HCT116 (cell line): ENCODE measurements at regions not wholly inside any gene's neighbourhood (a gene's known extent, or its start where the extent isn't known, plus 50 kb on each side); places are given as distances from the start of the nearest gene placed in this dataset.

Experiments used
- ATAC-seq: fragments of 200-7000 bp; cut with Tn5 transposase; 2 replicates; pipeline ENCODE4 v1.9.1; 2020; ENCODE audit warnings: mild to moderate bottlenecking, moderate library complexity
- BruUV-seq: library from RNA; stranded (reverse); fragments of 400-500 nt; replicated peaks from 2 replicates; lab custom pipeline; 2021; lab: Mats Ljungman, UMichigan
- CTCF ChIA-PET: fragments of 300-600 bp; sonication (Branson Sonifier 250); formaldehyde crosslinking; loops from one replicate; lab custom pipeline; 2021; ENCODE audit warnings: antibody characterized with exemption; lab: Charles Lee
- POLR2A ChIA-PET: fragments of 300-600, 350-600 bp; sonication (Branson Sonifier 250); formaldehyde crosslinking; loops from one replicate; lab custom pipeline; 2021; ENCODE audit warnings: antibody characterized with exemption; lab: Charles Lee
- RAD21 ChIA-PET, 2 experiments: fragments of 300-600 bp; sonication (Branson Sonifier 250); formaldehyde crosslinking; loops; one replicate each; lab custom pipeline; 2023; ENCODE audit warnings: low total read pairs in 2 of 2; ENCODE audit not compliant: uncharacterized antibody in 2 of 2, unreplicated experiment in 2 of 2, low non-redundant PET in 1 of 2; lab: Charles Lee
- DNase-seq: peaks from one replicate; pipeline ENCODE4 v3.0.0-alpha.2; 2010; ENCODE audit warnings: low read depth, low spot score
- H2AFZ ChIP-seq: fragments of 200-600 bp; shearing (Covaris generic), sonication (generic); 2 replicates; pipeline ENCODE4 v1.6.1; 2017; ENCODE audit warnings: low read depth, mixed run types, mixed read lengths, antibody characterized with exemption, low read length; ENCODE audit not compliant: poor library complexity, severe bottlenecking
- H3K27ac ChIP-seq: 2 replicates; pipeline ENCODE4 v1.5.1; 2012; ENCODE audit warnings: low read depth, low read length
- H3K27me3 ChIP-seq: fragments of 200-600 bp; sonication (generic); 2 replicates; pipeline ENCODE4 v1.6.1; 2016; ENCODE audit warnings: mixed run types, low read length, mixed read lengths; ENCODE audit not compliant: insufficient read depth
- H3K36me3 ChIP-seq, 2 experiments: fragments of 200-500 bp in 1 of 2; fragments of 200-600 bp in 1 of 2; sonication (Bioruptor generic) in 1 of 2; sonication (generic) in 1 of 2; 2 replicates each; pipeline versions ENCODE4 v1.5.1 to v1.6.1; 2014 to 2016; ENCODE audit warnings: low read length in 2 of 2, inconsistent platforms in 1 of 2, mixed read lengths in 1 of 2, mixed run types in 1 of 2; ENCODE audit not compliant: insufficient read depth in 2 of 2, control insufficient read depth in 1 of 2
- H3K4me1 ChIP-seq, 2 experiments: fragments of 200-600 bp in 1 of 2; sonication (generic) in 1 of 2; 2 replicates each; pipeline versions ENCODE4 v1.5.1 to v1.6.1; 2012 to 2017; ENCODE audit warnings: low read length in 2 of 2, inconsistent platforms in 1 of 2, mild to moderate bottlenecking in 1 of 2, mixed read lengths in 1 of 2, mixed run types in 1 of 2, moderate library complexity in 1 of 2; ENCODE audit not compliant: insufficient read depth in 2 of 2, control insufficient read depth in 1 of 2
- H3K4me2 ChIP-seq: fragments of 200-600 bp; sonication (generic); 2 replicates; pipeline ENCODE4 v1.6.1; 2017; ENCODE audit warnings: mixed run types, low read length, mixed read lengths
- H3K4me3 ChIP-seq, 2 experiments: fragments of 200-600 bp in 1 of 2; sonication (generic) in 1 of 2; replicated peaks in 1 of 2; 2 replicates each; pipeline ENCODE4 v1.5.1; 2011 to 2016; ENCODE audit warnings: low read length in 2 of 2, control low read depth in 1 of 2, low read depth in 1 of 2, mild to moderate bottlenecking in 1 of 2, mixed read lengths in 1 of 2, mixed run types in 1 of 2
- H3K79me2 ChIP-seq: fragments of 200-600 bp; sonication (generic); 2 replicates; pipeline ENCODE4 v1.6.1; 2017; ENCODE audit warnings: mild to moderate bottlenecking, mixed run types, low read length, moderate library complexity, mixed read lengths; ENCODE audit not compliant: insufficient read depth
- H3K9ac ChIP-seq: fragments of 200-600 bp; sonication (generic); 2 replicates; pipeline ENCODE4 v1.6.1; 2016; ENCODE audit warnings: low read length, mixed read lengths
- H3K9me2 ChIP-seq: fragments of 200-600 bp; sonication (generic), shearing (Covaris generic); 2 replicates; pipeline ENCODE4 v1.6.1; 2017; ENCODE audit warnings: mixed run types, mild to moderate bottlenecking, moderate library complexity; ENCODE audit not compliant: insufficient read depth
- H3K9me3 ChIP-seq, 2 experiments: fragments of 200-500 bp in 1 of 2; fragments of 200-600 bp in 1 of 2; sonication (Bioruptor generic) in 1 of 2; sonication (generic) in 1 of 2; 2 replicates each; pipeline ENCODE4 v1.6.1; 2014 to 2017; ENCODE audit warnings: low read length in 2 of 2, mixed read lengths in 2 of 2, inconsistent platforms in 1 of 2, low read depth in 1 of 2, mild to moderate bottlenecking in 1 of 2, mixed run types in 1 of 2, moderate library complexity in 1 of 2; ENCODE audit not compliant: control insufficient read depth in 1 of 2, insufficient read depth in 1 of 2
- H4K20me1 ChIP-seq: fragments of 200-600 bp; sonication (generic), shearing (Covaris generic); 2 replicates; pipeline ENCODE4 v1.6.1; 2017; ENCODE audit warnings: mixed run types, mild to moderate bottlenecking, moderate library complexity; ENCODE audit not compliant: insufficient read depth
- CBX3 ChIP-seq: IDR thresholded peaks from 2 replicates; pipeline ENCODE4 v1.6.1; 2012; ENCODE audit warnings: low read depth
- CTCF ChIP-seq, 3 experiments: fragments of 200-600 bp in 1 of 3; sonication (generic) in 1 of 3; IDR thresholded peaks in 2 of 3; conservative IDR thresholded peaks in 1 of 3; 2 replicates each; pipeline ENCODE4 v1.5.1; 2012 to 2017; ENCODE audit warnings: low read depth in 2 of 3, low read length in 2 of 3, antibody characterized with exemption in 1 of 3, borderline replicate concordance in 1 of 3, control low read depth in 1 of 3, mild to moderate bottlenecking in 1 of 3, mixed read lengths in 1 of 3, mixed run types in 1 of 3, moderate library complexity in 1 of 3; ENCODE audit not compliant: insufficient read depth in 1 of 3
- EGR1 ChIP-seq: IDR thresholded peaks from 2 replicates; pipeline ENCODE4 v1.6.1; 2012; ENCODE audit warnings: low read depth
- EZH2phosphoT487 ChIP-seq: fragments of 200-600 bp; IDR thresholded peaks from 2 replicates; pipeline ENCODE4 v1.6.1; 2018; ENCODE audit warnings: antibody characterized with exemption, borderline replicate concordance
- MAX ChIP-seq: IDR thresholded peaks from 2 replicates; pipeline ENCODE4 v1.6.1; 2012
- RAD21 ChIP-seq: IDR thresholded peaks from 2 replicates; pipeline ENCODE4 v1.6.1; 2012; ENCODE audit warnings: low read depth, mild to moderate bottlenecking
- REST ChIP-seq: IDR thresholded peaks from 2 replicates; pipeline ENCODE4 v1.6.1; 2012; ENCODE audit warnings: low read depth
- SP1 ChIP-seq: IDR thresholded peaks from 2 replicates; pipeline ENCODE4 v1.6.1; 2012; ENCODE audit warnings: low read depth
- YY1 ChIP-seq: IDR thresholded peaks from 2 replicates; pipeline ENCODE4 v1.6.1; 2011; ENCODE audit warnings: low read length, low read depth, moderate library complexity, mild to moderate bottlenecking; ENCODE audit not compliant: insufficient replicate concordance; ENCODE audit errors: extremely low read depth
- intact Hi-C: fragments of 100-400 bp; cut with micrococcal nuclease; formaldehyde crosslinking; loops from 2 replicates; pipeline ENCODE4 v1.10.0; 2022

- RAD21 ChIA-PET: no interaction called here
- intact Hi-C loops: no loop called here
- H3K27me3 ChIP-seq: no peaks in the 10 kb centered on the region
- BruUV-seq: no TSS peak
- H3K79me2 ChIP-seq: no peaks in the 10 kb centered on the region
- H3K9ac ChIP-seq: no peak overlapping the region
- no peaks in the 10 kb centered on the region for H3K4me1 ChIP-seq
- DNase-seq: no peak
- no peak overlapping the region for H3K4me3 ChIP-seq
- H3K36me3 ChIP-seq: no peaks in the 10 kb centered on the region
- ATAC-seq: no peak
- no peaks in the 10 kb centered on the region for H3K9me2 ChIP-seq
- CTCF ChIA-PET: no interaction called here
- no peaks in the 10 kb centered on the region for H4K20me1 ChIP-seq
- no peak overlapping the region for H2AFZ ChIP-seq
- POLR2A ChIA-PET: no interaction called here
- H3K4me2 ChIP-seq: no peak overlapping the region
- TF ChIP-seq CTCF (IDR thresholded peaks at IDR 0.05 in 2 of 3, conservative IDR thresholded peaks at IDR 0.05 in 1 of 3; ENCODE audit: borderline replicate concordance in 1 of 3, insufficient read depth in 1 of 3, low read depth in 2 of 3, low read length in 2 of 3): no peak
- TF ChIP-seq RAD21: no peak
- no peak for TF ChIP-seq YY1
- TF ChIP-seq CBX3: no peak
- TF ChIP-seq MAX: no peak
- TF ChIP-seq REST: no peak
- no peak for TF ChIP-seq EGR1
- no peak for TF ChIP-seq EZH2phosphoT487
- TF ChIP-seq SP1: no peak
- H3K27ac ChIP-seq: no peak overlapping the region
- H3K9me3 ChIP-seq: peaks cover 5 to 17% of the 10 kb centered on the region in 2 experiments; a peak in 2 of 4 replicates
Measured at GRCh38 chr9:118561051-118561450, 808.2 kb downstream of the BRINP1 start.
